CD4-positive, CD25-positive, alpha-beta regulatory T cell (primary cell): ENCODE measurements at regions not wholly inside any gene's neighbourhood (a gene's known extent, or its start where the extent isn't known, plus 50 kb on each side); places are given as distances from the start of the nearest gene placed in this dataset.

Source experiments
- ATAC-seq, 2 donors: fragments of 150-1000 bp; cut with Tn5 transposase; one replicate each; pipeline ENCODE4 v1.10.0; 2021; ENCODE audit warnings: low read depth in 2 of 2, moderate number of reproducible peaks in 2 of 2, moderate library complexity in 1 of 2
- DNase-seq, 3 donors: peaks; one replicate each; pipeline versions ENCODE4 v3.0.0 to v3.0.0-alpha.2; 2012 to 2022; ENCODE audit warnings: mixed read lengths in 1 of 3
- H3K27ac ChIP-seq: one replicate; pipeline ENCODE4 v1.7.0; 2013; ENCODE audit warnings: mild to moderate bottlenecking, low read length; ENCODE audit not compliant: insufficient read depth, poor library complexity, severe bottlenecking
- H3K27me3 ChIP-seq: one replicate; pipeline ENCODE4 v1.7.0; 2013; ENCODE audit warnings: low read length; ENCODE audit not compliant: control insufficient read depth, insufficient read depth
- H3K36me3 ChIP-seq: one replicate; pipeline ENCODE4 v1.7.0; 2013; ENCODE audit warnings: mild to moderate bottlenecking, low read length, moderate library complexity; ENCODE audit not compliant: control insufficient read depth, insufficient read depth
- H3K4me1 ChIP-seq: 2 replicates; pipeline ENCODE4 v1.7.0; 2013; ENCODE audit warnings: mild to moderate bottlenecking, low read length; ENCODE audit not compliant: insufficient read depth, control insufficient read depth, poor library complexity, severe bottlenecking
- H3K4me3 ChIP-seq: one replicate; pipeline ENCODE4 v1.7.0; 2013; ENCODE audit warnings: low read depth, mild to moderate bottlenecking, low read length, moderate library complexity
- H3K9me3 ChIP-seq, 2 experiments: 1 replicate in 1 of 2; 2 replicates in 1 of 2; pipeline ENCODE4 v1.7.0; 2013; ENCODE audit warnings: low read length in 2 of 2, mild to moderate bottlenecking in 1 of 2, moderate library complexity in 1 of 2; ENCODE audit not compliant: control insufficient read depth in 2 of 2
- H3K27ac Mint-ChIP-seq, 3 donors: one replicate each; pipeline ENCODE4 v1.8.0; 2020 to 2022; ENCODE audit warnings: mild to moderate bottlenecking in 3 of 3, mixed read lengths in 3 of 3, moderate library complexity in 2 of 3
- H3K27me3 Mint-ChIP-seq: one replicate; pipeline ENCODE4 v1.8.0; 2022; ENCODE audit warnings: mild to moderate bottlenecking, mixed read lengths
- H3K36me3 Mint-ChIP-seq: one replicate; pipeline ENCODE4 v1.8.0; 2020; ENCODE audit warnings: mixed read lengths
- H3K4me1 Mint-ChIP-seq, 4 donors: one replicate each; pipeline ENCODE4 v1.8.0; 2020 to 2022; ENCODE audit warnings: mixed read lengths in 4 of 4, mild to moderate bottlenecking in 1 of 4
- H3K4me3 Mint-ChIP-seq, 4 donors: one replicate each; pipeline ENCODE4 v1.8.0; 2020 to 2022; ENCODE audit warnings: mild to moderate bottlenecking in 4 of 4, mixed read lengths in 4 of 4, moderate library complexity in 3 of 4
- H3K9me3 Mint-ChIP-seq, 7 donors: one replicate each; pipeline ENCODE4 v1.8.0; 2020 to 2022; ENCODE audit warnings: mixed read lengths in 7 of 7, mild to moderate bottlenecking in 3 of 7, moderate library complexity in 2 of 7

GRCh38 chr11:134663506-134664313 is 251.7 kb upstream of the B3GAT1 start:
- no peak for DNase-seq
- H3K27ac Mint-ChIP-seq, result no peak overlapping the region
- ATAC-seq, result no peak
- no peaks in the 10 kb centered on the region for H3K27me3 ChIP-seq
- no peak overlapping the region for H3K27ac ChIP-seq
- peaks cover 4% of the 10 kb centered on the region for H3K27me3 Mint-ChIP-seq
- peaks cover 0 to 10% (median 2%) of the 10 kb centered on the region in 7 donors for H3K9me3 Mint-ChIP-seq
- H3K36me3 Mint-ChIP-seq, result no peaks in the 10 kb centered on the region
- H3K9me3 ChIP-seq, result peaks cover 4 to 12% of the 10 kb centered on the region in 2 experiments
- no peak overlapping the region for H3K4me3 Mint-ChIP-seq
- no peaks in the 10 kb centered on the region for H3K36me3 ChIP-seq
- no peak overlapping the region for H3K4me3 ChIP-seq
- no peaks in the 10 kb centered on the region for H3K4me1 Mint-ChIP-seq
- H3K4me1 ChIP-seq, result no peaks in the 10 kb centered on the region

- no peak overlapping the region for H3K27ac Mint-ChIP-seq
- H3K27me3 Mint-ChIP-seq, result peaks cover 4% of the 10 kb centered on the region
- H3K4me1 ChIP-seq, result no peaks in the 10 kb centered on the region
- no peak overlapping the region for H3K4me3 Mint-ChIP-seq
- peaks cover 4 to 12% of the 10 kb centered on the region in 2 experiments for H3K9me3 ChIP-seq
- H3K36me3 Mint-ChIP-seq, result no peaks in the 10 kb centered on the region
- no peak overlapping the region for H3K4me3 ChIP-seq
- H3K27ac ChIP-seq, result no peak overlapping the region
- H3K36me3 ChIP-seq, result no peaks in the 10 kb centered on the region
- no peaks in the 10 kb centered on the region for H3K27me3 ChIP-seq
- ATAC-seq, result no peak
- no peaks in the 10 kb centered on the region for H3K4me1 Mint-ChIP-seq
- H3K9me3 Mint-ChIP-seq, result peaks cover 0 to 10% (median 2%) of the 10 kb centered on the region in 7 donors
- DNase-seq, result no peak
Observed at GRCh38 chr11:134662629-134663360, 250.8 kb upstream of the B3GAT1 start.

- peaks cover 4 to 12% of the 10 kb centered on the region in 2 experiments for H3K9me3 ChIP-seq
- H3K9me3 Mint-ChIP-seq, result peaks cover 0 to 10% (median 2%) of the 10 kb centered on the region in 7 donors
- H3K27me3 Mint-ChIP-seq, result no peaks in the 10 kb centered on the region
- no peaks in the 10 kb centered on the region for H3K4me1 Mint-ChIP-seq
- no peaks in the 10 kb centered on the region for H3K27me3 ChIP-seq
- H3K4me3 Mint-ChIP-seq, result no peak overlapping the region
- no peak for DNase-seq
- no peaks in the 10 kb centered on the region for H3K4me1 ChIP-seq
- no peak overlapping the region for H3K4me3 ChIP-seq
- H3K27ac Mint-ChIP-seq, result no peak overlapping the region
- H3K36me3 Mint-ChIP-seq, result no peaks in the 10 kb centered on the region
- H3K27ac ChIP-seq, result no peak overlapping the region
- no peak for ATAC-seq
- no peaks in the 10 kb centered on the region for H3K36me3 ChIP-seq
Observed at GRCh38 chr11:134661660-134662059, 249.6 kb upstream of the B3GAT1 start.

DNA sequence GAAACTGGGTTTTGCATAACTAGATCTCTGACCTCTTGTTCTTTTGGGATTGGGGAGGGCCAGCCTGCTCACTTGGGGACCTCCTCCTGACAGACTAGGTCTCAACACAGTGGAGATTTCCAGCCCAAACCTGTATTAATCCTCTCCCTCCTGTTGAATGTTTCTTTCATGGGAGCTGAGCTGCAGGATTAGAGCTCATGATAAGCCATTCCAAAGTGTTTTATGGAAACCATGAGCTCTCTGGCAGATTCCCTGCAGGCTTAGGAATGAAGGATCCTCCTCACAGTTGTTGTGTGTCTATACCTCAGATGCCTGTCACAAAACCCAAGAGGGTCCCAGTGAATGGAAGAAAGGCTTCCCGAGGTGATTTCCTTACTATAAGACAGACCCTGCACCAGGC is 248.4 kb upstream of the B3GAT1 start:
- Histone ChIP-seq H3K4me3 (no peak overlapping the region), H3K27me3 (no peaks in the 10 kb centered on the region), H3K4me1 (no peaks in the 10 kb centered on the region), H3K36me3 (no peaks in the 10 kb centered on the region), H3K27ac (no peak overlapping the region), H3K9me3 (peaks cover 4 to 12% of the 10 kb centered on the region in 2 experiments)
- Mint-ChIP-seq H3K27ac (no peak overlapping the region), H3K27me3 (no peaks in the 10 kb centered on the region), H3K36me3 (no peaks in the 10 kb centered on the region), H3K4me3 (no peak overlapping the region), H3K9me3 (peaks cover 0 to 14% (median 2%) of the 10 kb centered on the region in 7 donors), H3K4me1 (peaks cover 0 to 2% (median 0%) of the 10 kb centered on the region in 4 donors)
- ATAC-seq (no peak), DNase-seq (no peak)

DNA sequence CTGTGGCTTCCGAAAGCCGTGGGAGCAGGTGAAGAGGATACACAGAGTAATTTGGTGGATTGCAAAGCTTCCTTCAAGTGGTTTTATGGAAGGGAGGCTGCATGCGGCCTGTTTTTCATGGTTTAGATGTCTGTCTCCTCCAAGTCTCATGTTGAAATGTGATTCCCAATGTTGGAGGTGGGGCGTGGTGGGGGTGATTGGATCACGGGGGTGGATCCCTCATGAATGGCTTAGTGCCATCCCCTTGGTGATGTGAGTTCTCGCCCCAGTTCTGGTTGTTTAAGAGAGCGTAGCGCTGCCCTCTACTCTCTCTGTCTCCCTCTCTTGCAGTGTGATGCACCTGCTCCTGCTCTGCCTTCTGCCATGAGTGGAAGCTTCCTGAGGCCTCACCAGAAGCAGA is 247.8 kb upstream of the B3GAT1 start:
- Mint-ChIP-seq H3K27me3 (no peaks in the 10 kb centered on the region), H3K9me3 (peaks cover 0 to 14% (median 2%) of the 10 kb centered on the region in 7 donors), H3K4me1 (peaks cover 0 to 2% (median 0%) of the 10 kb centered on the region in 4 donors), H3K4me3 (no peak overlapping the region), H3K27ac (no peak overlapping the region), H3K36me3 (no peaks in the 10 kb centered on the region)
- no peaks in the 10 kb centered on the region for H3K4me1 ChIP-seq
- ATAC-seq, result no peak
- no peak overlapping the region for H3K4me3 ChIP-seq
- peaks cover 4 to 12% of the 10 kb centered on the region in 2 experiments for H3K9me3 ChIP-seq
- H3K36me3 ChIP-seq, result no peaks in the 10 kb centered on the region
- no peak overlapping the region for H3K27ac ChIP-seq
- H3K27me3 ChIP-seq, result no peaks in the 10 kb centered on the region
- no peak for DNase-seq

GRCh38 chr11:134658481-134659225 is 246.6 kb upstream of the B3GAT1 start:
- H3K36me3 Mint-ChIP-seq, result no peaks in the 10 kb centered on the region
- Histone ChIP-seq H3K4me1 (no peaks in the 10 kb centered on the region), H3K27ac (no peak overlapping the region), H3K9me3 (peaks cover 4 to 12% of the 10 kb centered on the region in 2 experiments), H3K4me3 (no peak overlapping the region), H3K36me3 (no peaks in the 10 kb centered on the region), H3K27me3 (no peaks in the 10 kb centered on the region)
- no peak overlapping the region for H3K27ac Mint-ChIP-seq
- H3K9me3 Mint-ChIP-seq, result peaks cover 0 to 14% (median 3%) of the 10 kb centered on the region in 7 donors
- H3K27me3 Mint-ChIP-seq, result no peaks in the 10 kb centered on the region
- no peak overlapping the region for H3K4me3 Mint-ChIP-seq
- no peak for DNase-seq
- ATAC-seq, result no peak
- peaks cover 0 to 2% (median 0%) of the 10 kb centered on the region in 4 donors for H3K4me1 Mint-ChIP-seq

DNA sequence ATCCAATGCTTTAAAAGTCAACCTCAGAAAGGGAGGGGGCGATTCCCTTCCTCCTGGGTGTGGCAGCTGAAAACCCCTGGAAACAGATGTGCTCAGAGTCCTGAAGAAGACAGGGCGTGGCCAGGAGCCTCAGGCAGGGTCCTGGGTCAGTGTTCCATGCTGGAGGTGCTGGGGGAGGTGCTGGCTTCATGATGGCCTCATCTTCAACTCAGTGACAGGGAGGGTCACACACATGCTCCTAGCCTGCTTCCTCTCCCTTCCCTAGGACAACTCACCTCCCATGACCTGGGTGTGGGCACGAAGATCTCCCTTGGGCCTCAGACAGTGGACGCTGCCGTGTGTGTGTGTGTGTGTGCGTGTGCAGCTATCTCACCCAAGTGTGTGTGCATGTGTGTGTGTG is 245.6 kb upstream of the B3GAT1 start:
- no peak overlapping the region for H3K4me3 ChIP-seq
- H3K27ac ChIP-seq, result no peak overlapping the region
- Mint-ChIP-seq H3K36me3 (no peaks in the 10 kb centered on the region), H3K4me3 (no peak overlapping the region), H3K27ac (no peak overlapping the region), H3K9me3 (peaks cover 0 to 14% (median 3%) of the 10 kb centered on the region in 7 donors), H3K4me1 (peaks cover 0 to 2% (median 0%) of the 10 kb centered on the region in 4 donors), H3K27me3 (no peaks in the 10 kb centered on the region)
- no peak for ATAC-seq
- no peaks in the 10 kb centered on the region for H3K4me1 ChIP-seq
- peaks cover 4 to 12% of the 10 kb centered on the region in 2 experiments for H3K9me3 ChIP-seq
- H3K27me3 ChIP-seq, result no peaks in the 10 kb centered on the region
- H3K36me3 ChIP-seq, result no peaks in the 10 kb centered on the region
- no peak for DNase-seq
